Activated gamma-delta T cell treated with Interleukin-2 at 50 U/mL for 16 hours (primary cell): ENCODE measurements at regions not wholly inside any gene's neighbourhood (a gene's known extent, or its start where the extent isn't known, plus 50 kb on each side); places are given as distances from the start of the nearest gene placed in this dataset.

ENCODE experiments used
- DNase-seq: peaks from one replicate; pipeline ENCODE4 v3.0.0-alpha.2; 2020

DNA sequence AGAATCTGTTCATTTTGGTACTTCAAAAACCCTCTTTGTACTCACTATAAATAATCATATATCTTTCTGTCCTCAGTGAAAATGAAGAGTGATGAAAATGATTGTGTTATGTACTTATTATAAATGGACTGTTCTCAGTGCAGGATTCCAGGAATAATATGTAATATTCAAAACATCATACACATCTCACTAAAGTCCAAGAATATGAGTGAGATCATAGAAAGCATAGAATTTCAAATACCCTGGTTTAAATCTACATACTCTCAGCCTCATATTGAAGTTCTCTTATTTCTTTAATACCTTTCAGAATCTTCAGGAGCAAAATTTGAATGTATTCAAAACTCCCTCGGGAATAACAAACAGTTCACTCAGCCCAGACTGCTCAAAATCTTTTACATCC, 868.0 kb downstream of the SLITRK6 start:
- DNase-seq: no peak

DNA sequence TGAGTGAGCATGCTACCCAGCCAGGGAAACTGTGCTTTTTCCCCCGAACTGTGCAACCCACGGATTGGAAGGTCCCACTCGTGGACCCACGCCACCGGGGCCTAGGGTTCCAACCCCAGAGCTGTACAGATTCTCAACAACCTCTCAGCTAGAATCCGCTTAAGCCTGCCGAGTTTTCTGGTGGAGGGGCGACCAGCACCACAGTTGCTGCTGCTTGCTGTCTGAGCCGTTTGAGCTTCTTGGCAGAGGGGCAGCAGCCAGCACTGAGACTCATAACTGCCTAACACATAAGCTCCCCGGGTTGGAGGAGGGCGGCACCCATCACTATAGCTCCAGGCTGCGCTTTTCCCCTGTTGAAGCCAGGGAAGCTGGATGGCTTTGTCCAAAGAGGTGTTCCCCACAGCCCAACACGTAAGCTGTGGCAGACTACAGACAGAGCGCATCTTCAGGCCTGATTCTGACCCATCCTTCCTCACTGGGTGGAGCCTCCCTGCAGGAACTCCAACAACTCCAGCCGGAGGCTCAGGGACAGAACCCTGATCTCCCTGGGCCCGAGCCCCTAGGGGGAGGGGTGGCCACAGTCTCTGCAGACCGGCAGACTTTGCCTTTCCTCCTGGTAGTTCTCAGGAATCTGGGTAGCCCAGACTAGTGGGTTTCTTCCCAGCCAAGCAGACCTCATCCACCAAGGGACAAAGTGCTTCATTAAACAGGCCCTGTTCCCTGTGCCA, 871.6 kb downstream of the SLITRK6 start:
- no peak for DNase-seq

DNA sequence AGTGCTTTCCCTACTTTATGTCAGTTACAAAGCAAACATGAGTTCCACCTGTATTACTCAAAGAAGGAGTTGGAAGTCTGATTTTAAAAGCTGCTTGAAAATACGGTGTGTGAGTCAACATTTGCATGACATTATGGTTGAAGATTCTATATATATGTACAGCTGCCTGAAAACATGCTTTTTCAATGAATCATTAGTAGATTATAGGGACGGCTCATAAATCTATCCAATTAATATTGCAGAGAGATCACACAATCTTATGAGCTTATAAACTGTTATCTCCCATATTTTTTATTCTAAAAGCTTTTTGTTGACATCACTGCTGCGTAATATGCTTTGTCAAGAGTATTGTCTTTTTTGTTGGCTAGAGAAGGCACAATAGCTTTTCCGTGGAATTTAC, 873.8 kb downstream of the SLITRK6 start:
- no peak for DNase-seq

DNA sequence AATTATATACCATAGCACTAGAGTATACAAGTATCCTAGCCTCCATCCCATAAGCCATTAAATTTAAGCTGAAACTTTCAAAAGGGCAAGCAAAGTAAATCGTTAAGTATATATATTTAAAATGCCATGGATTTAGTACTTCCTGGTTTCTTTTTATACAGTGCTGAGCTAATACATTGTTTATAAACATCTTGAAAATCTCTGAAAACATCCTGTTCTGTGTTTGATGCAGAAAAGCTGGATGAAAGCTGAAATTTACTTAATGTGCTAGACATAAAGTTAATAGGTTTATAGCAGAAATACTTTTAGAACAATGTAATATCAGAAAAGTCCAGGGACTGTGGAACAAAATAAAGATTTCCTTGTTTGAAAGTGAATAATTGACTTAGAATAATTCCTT, 875.4 kb downstream of the SLITRK6 start:
- no peak for DNase-seq

DNA sequence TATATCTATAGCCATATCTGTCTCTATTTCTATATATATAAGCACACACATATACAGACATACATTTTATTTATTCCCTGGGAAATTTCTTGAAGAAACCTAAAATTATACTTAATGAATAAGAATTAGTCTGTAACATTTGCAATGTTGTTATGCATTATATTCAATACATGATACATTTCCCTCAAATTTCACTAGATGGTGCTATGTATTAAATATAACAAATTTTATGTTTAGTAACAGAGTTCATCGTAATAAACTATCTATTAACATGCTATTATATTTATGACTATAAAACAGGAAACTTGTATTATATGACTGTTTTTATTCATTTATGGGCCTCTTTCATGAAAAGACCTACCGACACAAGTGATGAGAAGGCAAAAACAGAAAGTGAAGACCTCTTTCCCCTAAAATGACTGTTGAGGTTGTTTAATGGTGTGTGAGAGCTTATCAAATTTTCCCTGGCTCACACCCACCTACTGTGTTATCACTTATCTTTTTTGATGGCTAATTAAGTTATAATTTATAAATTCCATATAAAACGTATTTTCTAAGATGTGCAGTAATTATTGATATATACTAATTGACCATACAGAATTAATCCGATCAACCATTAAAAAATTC, 881.9 kb downstream of the SLITRK6 start:
- DNase-seq: no peak

DNA sequence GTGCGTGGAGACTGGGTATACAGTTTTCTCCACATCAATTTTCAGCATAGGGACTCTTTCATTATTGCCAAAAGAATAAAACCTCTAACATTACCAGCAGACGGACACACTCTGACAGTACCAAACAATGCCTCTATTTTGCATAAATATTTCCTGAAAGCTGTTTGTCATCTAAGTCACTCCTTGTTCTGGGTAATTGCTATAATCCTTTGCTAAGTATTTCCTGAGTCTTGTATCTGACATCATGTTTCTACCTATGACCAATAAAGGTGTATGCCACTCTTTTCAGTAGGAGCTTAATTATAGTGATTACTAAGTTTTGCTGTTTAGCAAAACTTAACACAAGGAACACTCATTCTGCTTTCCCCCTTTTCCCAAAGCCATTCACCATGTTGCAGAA, 886.5 kb downstream of the SLITRK6 start:
- DNase-seq: no peak

DNA sequence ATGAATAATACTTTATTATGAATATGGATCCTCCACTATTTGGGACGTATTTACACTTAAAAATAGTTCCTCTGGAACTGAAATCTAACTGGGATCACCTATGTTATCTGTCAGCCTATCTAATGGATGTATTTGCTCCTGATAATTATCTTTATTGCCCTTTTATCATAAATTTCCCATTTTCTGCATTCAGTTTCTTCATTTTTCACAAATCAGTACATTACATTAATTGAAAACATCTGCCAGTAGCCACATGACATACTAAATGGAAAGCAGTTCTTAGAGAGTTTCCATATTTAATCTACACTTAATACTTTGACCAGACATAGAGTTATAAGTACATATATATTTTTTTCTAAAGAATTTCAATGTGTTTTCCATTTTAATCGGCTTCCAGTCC, 888.8 kb downstream of the SLITRK6 start:
- DNase-seq: no peak

DNA sequence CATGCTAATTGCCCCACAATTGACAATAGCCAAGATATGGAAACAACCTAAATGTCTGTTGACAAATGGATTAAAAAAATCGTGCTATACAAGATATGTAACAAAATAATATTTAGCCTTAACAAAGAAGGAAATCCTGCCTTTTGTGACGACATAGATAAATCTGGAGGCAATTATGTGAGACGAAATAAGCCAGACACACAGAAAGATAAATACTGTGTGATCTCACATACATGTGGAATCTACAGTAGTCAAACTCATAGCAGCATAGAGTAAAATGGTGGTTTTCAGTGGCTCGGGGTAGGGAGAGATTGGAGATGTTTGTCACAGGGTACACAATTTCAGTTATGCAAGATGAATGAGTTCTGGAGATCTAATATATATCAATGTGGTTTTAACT, 895.8 kb downstream of the SLITRK6 start:
- no peak for DNase-seq

DNA sequence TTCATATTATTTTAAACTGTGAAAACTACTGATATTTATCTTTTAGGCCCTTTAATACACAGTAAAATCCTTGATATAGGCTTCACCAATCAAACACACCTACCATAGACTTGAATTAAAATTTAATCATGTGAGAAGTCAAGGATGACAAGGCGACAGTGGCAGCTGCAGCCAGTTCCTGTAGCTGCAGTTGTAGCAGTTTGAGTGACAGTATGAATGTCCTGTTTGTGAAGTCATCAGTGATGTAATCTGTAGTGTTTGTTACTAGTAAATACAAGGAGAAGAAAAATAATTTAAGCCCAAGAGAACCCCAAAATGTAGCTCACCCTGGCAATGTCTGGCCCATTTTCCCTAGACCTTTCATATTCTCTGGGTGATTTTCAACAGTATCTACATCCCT, 897.0 kb downstream of the SLITRK6 start:
- DNase-seq: no peak

DNA sequence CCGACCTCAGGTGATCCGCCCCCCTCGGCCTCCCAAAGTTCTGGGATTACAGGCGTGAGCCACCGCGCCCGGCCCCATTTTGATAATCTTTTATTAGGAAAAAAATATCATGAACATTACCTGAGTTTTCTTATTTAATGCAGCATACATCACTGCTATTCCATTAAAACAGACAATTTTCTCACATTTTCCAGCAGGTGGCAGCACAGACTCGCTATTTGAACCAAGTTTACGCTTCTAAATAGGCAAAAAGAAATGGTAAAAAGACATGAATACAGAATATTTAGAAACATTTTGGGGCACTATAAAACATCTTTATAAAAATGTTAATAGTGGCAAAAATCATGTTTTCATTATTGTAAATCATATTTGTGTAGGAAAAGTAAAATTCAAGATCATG, 903.1 kb downstream of the SLITRK6 start:
- DNase-seq: peak; percentile 7

DNA sequence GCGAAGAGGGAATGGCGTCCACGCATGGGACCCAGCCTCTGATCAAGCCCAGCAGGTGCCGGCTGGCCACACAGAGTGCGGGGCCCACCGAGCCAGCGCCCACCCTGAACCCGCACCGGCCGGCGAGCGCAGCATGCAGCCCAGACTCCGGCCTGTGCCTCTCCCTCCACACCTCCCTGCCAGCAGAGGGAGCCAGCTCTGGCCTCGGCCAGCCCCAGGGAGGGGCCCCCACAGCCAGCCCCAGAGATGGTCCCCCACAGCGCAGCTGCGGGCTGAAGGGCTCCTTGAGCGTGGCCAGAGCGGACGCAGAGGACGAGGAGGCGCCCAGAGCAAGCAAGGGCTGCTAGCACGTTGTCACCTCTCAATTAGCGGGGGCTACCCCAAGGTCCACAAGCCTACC, 904.5 kb downstream of the SLITRK6 start:
- no peak for DNase-seq

DNA sequence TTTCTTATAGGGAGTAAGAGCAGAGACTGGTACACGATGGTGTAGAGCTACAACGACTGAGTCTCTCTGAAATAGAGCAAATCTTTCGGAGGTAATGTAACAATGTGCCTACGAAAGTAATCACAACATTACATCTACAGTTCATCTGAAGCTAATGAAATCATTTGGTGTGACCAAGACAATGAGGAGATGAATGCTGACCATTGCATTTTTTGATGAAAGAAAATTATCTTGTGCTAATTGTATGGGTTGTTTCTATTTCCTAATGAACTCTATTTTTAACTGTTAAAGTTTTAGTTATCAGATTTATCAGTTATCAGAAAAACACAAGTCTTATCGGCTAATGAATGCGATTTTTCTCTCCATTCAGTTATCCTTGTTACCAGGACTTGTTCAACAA, 913.4 kb downstream of the SLITRK6 start:
- DNase-seq: no peak

DNA sequence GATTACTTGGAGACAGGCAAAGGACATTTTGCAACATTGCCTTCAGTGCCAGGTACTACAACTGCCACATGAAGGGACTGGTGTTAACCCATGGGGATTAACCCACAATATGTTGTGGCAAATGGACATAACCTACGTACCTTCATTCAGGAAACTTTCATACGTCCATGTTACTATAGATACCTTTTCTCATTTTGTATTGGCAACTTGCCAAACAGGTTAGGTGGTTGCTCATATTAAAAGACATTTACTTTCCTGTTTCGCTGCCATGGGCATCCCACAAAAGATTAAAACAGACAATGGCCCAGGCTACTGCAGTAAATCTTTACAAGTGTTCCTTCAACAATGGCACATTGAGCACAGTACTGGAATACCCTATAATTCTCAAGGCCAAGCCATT, 925.3 kb downstream of the SLITRK6 start:
- no peak for DNase-seq

DNA sequence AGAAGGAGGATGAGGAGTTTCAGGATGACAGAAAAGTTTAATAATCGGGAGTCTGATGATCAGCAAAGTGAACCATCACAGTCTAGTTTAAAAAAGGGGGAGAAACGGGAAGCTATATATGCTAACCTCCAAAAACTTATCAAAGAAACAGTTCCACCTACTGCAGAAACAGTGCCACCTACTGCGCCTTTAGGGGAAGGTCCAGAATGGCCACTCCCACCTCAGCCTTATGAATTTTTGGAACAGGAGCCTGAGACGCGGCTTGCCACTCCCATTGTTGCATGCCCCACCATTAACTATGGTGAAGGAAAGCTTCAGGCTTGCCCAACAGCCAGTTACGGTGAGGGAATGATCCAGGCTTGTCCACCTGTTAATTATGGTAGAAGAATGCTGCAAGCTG, 929.0 kb downstream of the SLITRK6 start:
- no peak for DNase-seq

DNA sequence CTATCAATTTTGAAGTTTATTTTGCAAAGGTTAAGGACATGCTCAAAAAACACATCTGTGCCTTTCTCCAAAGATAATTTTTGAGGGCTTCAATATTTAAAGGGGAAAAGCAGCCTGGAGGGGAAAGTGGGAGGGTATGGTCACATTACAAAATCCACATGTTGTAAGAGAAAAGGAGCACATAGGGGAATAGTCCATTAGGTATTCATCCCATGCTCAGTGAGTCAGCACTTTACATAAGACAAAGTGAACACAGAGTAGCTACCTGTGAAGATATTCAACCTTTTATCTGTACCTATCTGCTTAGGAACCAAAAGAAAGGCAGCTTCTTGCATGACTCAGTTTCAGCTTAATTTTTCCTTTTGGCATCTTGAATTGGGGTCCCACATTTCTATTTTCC, 932.0 kb downstream of the SLITRK6 start:
- no peak for DNase-seq

DNA sequence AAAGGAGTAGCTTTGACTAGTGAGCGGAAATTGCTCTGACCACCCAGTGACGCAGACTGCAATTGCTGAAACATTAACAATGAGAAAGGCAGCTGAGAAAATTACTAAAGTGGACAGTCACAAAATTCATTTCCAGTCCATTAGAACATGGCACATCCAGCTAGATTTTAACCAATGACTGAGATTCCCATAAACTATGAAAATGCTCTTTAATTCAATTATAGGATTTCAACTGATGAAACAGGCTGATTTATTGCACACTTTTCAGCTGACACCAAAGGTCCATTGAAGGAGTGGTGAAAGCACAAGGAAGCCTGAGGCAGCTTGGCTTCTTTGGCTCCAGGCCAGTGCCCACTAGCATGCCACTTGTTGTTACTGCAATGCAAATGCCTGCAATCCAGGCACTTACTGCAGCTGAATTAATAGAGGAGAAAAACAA, 933.4 kb downstream of the SLITRK6 start:
- no peak for DNase-seq

DNA sequence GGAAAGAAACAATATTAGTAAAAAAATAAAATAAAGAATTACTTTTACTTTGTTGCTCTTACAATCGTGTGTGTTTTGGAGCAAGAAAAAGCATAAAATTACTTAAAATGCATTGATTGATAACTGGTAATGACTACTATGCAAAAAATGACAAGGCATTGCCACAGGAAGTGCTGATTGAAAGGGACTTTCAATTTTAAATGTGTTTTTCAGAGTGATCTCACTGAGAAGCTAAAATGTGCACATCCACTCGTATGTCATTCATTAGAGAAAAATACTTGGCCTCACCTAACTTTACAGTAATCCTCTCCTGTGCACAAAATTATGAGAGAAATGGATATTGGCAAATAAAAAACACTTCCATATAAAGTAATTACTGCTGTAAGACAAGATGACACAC, 934.9 kb downstream of the SLITRK6 start:
- no peak for DNase-seq

DNA sequence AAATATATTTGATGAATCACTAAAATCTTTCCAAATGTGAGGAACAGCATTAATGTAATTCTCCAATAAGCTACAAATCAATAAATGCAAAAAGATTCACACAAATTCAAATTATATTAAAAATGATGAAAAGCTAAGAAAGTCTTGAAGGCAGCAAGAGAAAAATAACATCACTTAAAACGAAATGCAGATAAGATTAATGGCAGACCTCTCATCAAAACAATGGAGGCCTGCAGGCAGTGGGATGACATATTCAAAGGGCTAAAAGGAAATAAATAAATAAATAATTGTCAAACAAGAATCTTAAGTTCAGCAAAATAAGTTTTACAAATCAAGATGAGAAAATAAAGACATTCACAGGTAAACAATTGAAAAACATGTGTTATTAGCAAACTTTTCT, 952.1 kb downstream of the SLITRK6 start:
- DNase-seq: no peak

DNA sequence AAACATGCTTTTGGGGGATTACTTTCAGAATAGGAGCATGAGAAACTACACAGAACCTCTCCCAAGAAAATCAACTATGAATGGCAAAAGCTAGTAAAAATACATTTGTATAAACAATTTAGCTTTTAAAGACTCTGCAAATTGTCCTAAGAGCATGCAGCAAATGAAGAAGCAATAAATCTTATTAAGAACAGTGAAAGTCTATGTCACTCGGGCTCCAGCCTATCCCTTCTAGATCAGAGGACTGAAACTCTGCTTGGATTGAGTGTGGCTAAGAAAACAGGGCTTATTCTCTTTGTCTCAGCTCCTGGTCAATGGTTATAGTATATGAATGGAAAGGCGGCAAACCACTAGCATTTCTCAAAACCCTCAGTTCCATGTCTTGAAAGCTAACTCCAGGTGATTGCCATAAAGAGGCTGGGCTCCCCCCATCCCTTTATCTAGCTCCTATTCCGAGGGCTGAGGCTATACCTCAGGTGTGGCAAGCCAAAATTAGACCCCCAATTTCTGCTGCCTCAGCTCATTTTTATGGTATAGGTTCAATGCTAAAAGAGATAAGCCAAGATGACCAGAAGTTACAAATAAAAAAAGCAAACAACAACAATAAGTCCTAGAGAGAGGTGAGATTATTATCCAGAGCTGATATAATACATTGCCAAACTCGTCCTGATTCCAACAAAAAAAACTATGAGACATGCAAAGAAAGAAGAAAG, 953.2 kb downstream of the SLITRK6 start:
- no peak for DNase-seq

DNA sequence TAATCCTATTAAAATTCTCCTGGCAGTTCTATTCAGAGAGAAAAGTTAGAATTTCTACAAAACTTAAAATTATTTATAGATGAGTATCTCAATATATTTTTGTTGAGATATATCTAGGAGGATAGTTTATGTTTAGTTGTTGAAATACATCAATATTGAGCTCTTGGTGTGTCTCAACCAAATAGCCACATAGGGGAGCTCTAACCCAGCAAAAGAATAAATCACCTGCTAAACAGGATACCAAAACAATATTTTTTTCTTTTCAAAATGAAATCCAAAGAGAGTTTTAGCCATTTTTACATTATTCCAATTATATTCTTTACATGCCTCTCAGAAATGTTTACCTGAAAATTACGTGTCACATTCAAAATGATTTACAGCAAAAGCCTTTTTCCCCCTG, 954.7 kb downstream of the SLITRK6 start:
- DNase-seq: no peak

DNA sequence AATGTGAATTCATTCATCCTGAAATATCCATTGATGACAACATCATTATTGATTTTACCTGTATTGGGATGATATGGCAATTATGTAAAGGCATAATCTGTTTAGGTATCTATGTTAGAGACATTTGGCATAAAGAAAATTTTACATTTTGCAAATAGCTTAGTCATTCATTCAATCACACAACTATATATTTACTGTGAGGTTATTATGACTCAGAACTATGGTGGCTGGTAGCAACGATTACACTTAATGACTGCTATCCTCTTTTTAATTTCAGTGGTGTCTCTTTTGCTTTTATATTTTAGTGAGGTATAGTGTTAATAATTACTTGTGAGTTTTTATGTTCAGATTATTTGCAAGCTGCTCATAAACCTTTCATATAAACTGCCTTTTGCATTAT, 955.9 kb downstream of the SLITRK6 start:
- no peak for DNase-seq

DNA sequence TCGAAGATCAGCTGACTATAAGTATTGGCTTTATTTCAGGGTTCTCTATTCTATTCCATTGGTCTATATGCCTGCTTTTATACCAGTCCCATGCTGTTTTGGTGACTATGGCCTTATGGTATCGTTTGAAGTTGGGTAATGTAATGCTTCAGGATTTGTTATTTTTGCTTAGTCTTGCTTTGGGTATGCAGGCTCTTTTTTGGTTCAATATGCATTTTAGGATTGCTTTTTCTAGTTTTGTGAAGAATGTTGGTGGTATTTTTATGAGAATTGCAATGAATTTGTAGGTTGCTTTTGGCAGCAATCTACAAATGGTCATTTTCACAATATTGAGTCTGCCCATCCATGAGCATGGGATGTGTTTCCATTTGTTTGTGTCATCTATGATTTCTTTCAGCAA, 951.9 kb upstream of the SLITRK1 start:
- no peak for DNase-seq

DNA sequence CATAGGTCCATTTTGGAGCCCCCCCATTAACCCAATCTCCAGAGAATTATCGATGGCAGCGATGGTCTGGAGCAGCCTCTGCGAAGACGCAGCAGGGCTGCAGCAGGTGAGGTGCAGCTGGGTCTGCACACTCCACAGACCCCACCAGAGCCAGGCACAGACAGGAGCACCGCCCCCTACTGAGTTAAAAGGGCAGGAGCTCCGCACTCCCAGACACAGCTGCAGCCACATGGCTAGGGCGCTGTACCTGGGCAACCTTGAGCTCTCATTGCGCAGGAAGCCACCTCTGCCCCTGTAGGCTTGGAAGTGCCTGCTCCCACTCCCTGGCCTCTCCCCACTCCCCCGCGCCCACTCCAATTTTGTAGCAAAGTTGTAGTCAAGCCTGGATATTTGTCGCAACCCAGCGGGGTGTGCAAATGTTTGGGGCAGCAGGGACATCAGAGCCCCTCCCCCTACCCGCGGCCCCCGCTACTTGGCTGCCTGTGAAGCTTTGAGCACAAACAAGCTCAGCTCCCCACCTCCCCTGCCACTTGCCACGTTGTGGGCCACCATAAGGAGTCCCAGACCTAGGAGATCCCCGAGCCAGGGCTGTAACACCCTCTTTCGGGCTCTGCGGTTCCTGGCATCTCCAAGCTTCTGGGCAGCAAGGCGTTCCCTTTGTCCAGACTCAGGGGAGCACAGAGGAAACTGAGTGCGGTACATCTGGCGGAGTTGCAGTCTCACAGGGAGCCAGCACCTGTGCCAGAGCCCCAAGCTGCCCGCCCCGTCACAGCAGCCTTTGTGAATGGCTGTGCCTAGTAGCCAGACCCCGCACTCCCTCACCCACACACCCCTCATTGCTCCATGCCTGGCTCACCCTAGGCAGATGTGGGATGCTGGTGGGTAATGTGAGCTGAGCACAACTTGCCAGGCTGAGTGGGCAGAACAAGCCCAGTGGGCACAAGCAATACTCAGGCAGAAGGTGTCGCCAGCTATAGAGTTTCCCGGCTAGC, 949.7 kb upstream of the SLITRK1 start:
- DNase-seq: no peak
